ENCODE measurements at regions not wholly inside any gene's neighbourhood (a gene's known extent, or its start where the extent isn't known, plus 50 kb on each side); places are given as distances from the start of the nearest gene placed in this dataset.

DNA sequence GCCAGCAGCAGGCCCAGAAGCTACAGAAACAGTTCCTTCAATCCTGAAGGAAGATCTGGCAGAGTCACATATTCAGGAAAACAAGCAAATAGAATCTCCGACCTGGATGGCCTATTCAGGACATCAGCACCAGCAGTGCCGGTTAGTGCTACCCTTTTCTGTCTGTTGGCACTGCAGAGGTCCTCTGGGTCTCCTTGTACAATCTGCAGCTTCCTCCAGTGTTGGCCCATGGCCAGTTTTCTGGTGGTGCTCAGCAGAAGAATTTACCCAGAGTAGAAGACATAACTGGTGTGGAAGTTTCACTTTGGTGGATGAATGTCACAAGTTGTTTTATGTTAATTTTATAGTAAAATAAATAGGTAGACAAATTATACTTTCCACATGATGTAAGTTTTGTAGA is 498.1 kb downstream of the COG6 start:
- BruUV-seq (replicated peaks): no TSS peak
- CTCF ChIA-PET: no interaction called here
- in situ Hi-C loops (cut with MboI): no loop called here
- SMC1A ChIA-PET (ENCODE audit: uncharacterized antibody, unreplicated experiment): no interaction called here
- no peaks in the 10 kb centered on the region for H3K9me3 ChIP-seq (replicated peaks; ENCODE audit: control insufficient read depth, insufficient read depth, low read length)
- no peak for ATAC-seq
- POLR2A ChIA-PET: no interaction called here
- WGBS (ENCODE audit: insufficient coverage, insufficient replicate concordance, low lambda C conversion rate, missing lambda C conversion rate): 63% methylated on average over 2 of the region's 2 CpGs
- H3K4me2 ChIP-seq (ENCODE audit: control insufficient read depth, insufficient read depth): no peak overlapping the region
- intact Hi-C loops (cut with micrococcal nuclease; ENCODE audit: unreplicated experiment): no loop called here
- H3K9ac ChIP-seq (ENCODE audit: control insufficient read depth, insufficient read depth, low read length): no peak overlapping the region
- no peak for DNase-seq (ENCODE audit: low read depth, low spot score)
- H3K27me3 ChIP-seq (replicated peaks in 1 of 2; ENCODE audit: control insufficient read depth in 2 of 2, insufficient read depth in 2 of 2, low read length in 1 of 2): no peaks in the 10 kb centered on the region
- no peak overlapping the region for H3K27ac ChIP-seq (ENCODE audit: control insufficient read depth, insufficient read depth)
- RAD21 ChIA-PET (ENCODE audit: unreplicated experiment): no interaction called here
- no peak overlapping the region for H2AFZ ChIP-seq (ENCODE audit: control insufficient read depth, low read depth, low read length)
- no peak for FAIRE-seq
- H4K20me1 ChIP-seq (ENCODE audit: control insufficient read depth, insufficient read depth): no peaks in the 10 kb centered on the region
- no peaks in the 10 kb centered on the region for H3K4me1 ChIP-seq (ENCODE audit: control insufficient read depth, insufficient read depth, low read length)
- no peaks in the 10 kb centered on the region for H3K79me2 ChIP-seq (ENCODE audit: control insufficient read depth, insufficient read depth, low read length)
- H3K36me3 ChIP-seq (ENCODE audit: control insufficient read depth in 2 of 2, insufficient read depth in 2 of 2, low read length in 1 of 2): no peaks in the 10 kb centered on the region
- H3K4me3 ChIP-seq: no peak overlapping the region
- TF ChIP-seq ZNF274 (IDR thresholded peaks at IDR 0.05; ENCODE audit: insufficient read depth, insufficient read length) (no peak), SUPT20H (IDR thresholded peaks at IDR 0.05; ENCODE audit: borderline replicate concordance, control insufficient read depth, low read depth, low read length) (no peak), RAD21 (IDR thresholded peaks at IDR 0.05; ENCODE audit: insufficient read depth, low read depth, low read length) (no peak), MXI1 (IDR thresholded peaks at IDR 0.05; ENCODE audit: low read depth, low read length) (no peak), POLR2AphosphoS5 (IDR thresholded peaks at IDR 0.05; ENCODE audit: low read length) (no peak), TCF3 (IDR thresholded peaks at IDR 0.05; ENCODE audit: borderline replicate concordance, insufficient read depth, low read depth, low read length) (no peak), ZNF207 (IDR thresholded peaks at IDR 0.05; ENCODE audit: borderline replicate concordance) (no peak), HDAC2 (IDR thresholded peaks at IDR 0.05) (no peak), FOXM1 (IDR thresholded peaks at IDR 0.05; ENCODE audit: low read depth, low read length) (no peak)
- TF ChIP-seq, protein P1, sequence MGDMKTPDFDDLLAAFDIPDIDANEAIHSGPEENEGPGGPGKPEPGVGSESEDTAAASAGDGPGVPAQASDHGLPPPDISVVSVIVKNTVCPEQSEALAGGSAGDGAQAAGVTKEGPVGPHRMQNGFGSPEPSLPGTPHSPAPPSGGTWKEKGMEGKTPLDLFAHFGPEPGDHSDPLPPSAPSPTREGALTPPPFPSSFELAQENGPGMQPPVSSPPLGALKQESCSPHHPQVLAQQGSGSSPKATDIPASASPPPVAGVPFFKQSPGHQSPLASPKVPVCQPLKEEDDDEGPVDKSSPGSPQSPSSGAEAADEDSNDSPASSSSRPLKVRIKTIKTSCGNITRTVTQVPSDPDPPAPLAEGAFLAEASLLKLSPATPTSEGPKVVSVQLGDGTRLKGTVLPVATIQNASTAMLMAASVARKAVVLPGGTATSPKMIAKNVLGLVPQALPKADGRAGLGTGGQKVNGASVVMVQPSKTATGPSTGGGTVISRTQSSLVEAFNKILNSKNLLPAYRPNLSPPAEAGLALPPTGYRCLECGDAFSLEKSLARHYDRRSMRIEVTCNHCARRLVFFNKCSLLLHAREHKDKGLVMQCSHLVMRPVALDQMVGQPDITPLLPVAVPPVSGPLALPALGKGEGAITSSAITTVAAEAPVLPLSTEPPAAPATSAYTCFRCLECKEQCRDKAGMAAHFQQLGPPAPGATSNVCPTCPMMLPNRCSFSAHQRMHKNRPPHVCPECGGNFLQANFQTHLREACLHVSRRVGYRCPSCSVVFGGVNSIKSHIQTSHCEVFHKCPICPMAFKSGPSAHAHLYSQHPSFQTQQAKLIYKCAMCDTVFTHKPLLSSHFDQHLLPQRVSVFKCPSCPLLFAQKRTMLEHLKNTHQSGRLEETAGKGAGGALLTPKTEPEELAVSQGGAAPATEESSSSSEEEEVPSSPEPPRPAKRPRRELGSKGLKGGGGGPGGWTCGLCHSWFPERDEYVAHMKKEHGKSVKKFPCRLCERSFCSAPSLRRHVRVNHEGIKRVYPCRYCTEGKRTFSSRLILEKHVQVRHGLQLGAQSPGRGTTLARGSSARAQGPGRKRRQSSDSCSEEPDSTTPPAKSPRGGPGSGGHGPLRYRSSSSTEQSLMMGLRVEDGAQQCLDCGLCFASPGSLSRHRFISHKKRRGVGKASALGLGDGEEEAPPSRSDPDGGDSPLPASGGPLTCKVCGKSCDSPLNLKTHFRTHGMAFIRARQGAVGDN (IDR thresholded peaks at IDR 0.05): no peak
- TF ChIP-seq, protein P2, sequence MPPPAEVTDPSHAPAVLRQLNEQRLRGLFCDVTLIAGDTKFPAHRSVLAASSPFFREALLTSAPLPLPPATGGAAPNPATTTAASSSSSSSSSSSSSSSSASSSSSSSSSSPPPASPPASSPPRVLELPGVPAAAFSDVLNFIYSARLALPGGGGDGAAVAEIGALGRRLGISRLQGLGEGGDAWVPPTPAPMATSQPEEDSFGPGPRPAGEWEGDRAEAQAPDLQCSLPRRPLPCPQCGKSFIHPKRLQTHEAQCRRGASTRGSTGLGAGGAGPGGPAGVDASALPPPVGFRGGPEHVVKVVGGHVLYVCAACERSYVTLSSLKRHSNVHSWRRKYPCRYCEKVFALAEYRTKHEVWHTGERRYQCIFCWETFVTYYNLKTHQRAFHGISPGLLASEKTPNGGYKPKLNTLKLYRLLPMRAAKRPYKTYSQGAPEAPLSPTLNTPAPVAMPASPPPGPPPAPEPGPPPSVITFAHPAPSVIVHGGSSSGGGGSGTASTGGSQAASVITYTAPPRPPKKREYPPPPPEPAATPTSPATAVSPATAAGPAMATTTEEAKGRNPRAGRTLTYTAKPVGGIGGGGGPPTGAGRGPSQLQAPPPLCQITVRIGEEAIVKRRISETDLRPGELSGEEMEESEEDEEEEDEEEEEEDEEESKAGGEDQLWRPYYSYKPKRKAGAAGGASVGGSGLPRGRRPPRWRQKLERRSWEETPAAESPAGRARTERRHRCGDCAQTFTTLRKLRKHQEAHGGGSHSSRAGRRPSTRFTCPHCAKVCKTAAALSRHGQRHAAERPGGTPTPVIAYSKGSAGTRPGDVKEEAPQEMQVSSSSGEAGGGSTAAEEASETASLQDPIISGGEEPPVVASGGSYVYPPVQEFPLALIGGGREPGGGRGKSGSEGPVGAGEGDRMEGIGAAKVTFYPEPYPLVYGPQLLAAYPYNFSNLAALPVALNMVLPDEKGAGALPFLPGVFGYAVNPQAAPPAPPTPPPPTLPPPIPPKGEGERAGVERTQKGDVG (CRISPR knock-in tag; IDR thresholded peaks at IDR 0.05): no peak
- TF ChIP-seq, protein P3, sequence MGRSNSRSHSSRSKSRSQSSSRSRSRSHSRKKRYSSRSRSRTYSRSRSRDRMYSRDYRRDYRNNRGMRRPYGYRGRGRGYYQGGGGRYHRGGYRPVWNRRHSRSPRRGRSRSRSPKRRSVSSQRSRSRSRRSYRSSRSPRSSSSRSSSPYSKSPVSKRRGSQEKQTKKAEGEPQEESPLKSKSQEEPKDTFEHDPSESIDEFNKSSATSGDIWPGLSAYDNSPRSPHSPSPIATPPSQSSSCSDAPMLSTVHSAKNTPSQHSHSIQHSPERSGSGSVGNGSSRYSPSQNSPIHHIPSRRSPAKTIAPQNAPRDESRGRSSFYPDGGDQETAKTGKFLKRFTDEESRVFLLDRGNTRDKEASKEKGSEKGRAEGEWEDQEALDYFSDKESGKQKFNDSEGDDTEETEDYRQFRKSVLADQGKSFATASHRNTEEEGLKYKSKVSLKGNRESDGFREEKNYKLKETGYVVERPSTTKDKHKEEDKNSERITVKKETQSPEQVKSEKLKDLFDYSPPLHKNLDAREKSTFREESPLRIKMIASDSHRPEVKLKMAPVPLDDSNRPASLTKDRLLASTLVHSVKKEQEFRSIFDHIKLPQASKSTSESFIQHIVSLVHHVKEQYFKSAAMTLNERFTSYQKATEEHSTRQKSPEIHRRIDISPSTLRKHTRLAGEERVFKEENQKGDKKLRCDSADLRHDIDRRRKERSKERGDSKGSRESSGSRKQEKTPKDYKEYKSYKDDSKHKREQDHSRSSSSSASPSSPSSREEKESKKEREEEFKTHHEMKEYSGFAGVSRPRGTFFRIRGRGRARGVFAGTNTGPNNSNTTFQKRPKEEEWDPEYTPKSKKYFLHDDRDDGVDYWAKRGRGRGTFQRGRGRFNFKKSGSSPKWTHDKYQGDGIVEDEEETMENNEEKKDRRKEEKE (IDR thresholded peaks at IDR 0.05): no peak
